Natural killer cell treated with Interleukin-12 subunit alpha and Interleukin-12 subunit beta and Interleukin-15 and Interleukin-18, amount 100 ng/mL, for 72 hours (primary cell): ENCODE measurements at regions not wholly inside any gene's neighbourhood (a gene's known extent, or its start where the extent isn't known, plus 50 kb on each side); places are given as distances from the start of the nearest gene placed in this dataset.

Experiments used
- ATAC-seq, 2 donors: fragments of 150-1000 bp; cut with Tn5 transposase in 1 of 2; sonication (Bioruptor Pico), chemical (Tn5 transposase) in 1 of 2; 2 replicates each; pipeline ENCODE4 v1.10.0; 2021
- DNase-seq: peaks from one replicate; pipeline ENCODE4 v3.0.0; 2022; ENCODE audit warnings: low spot score
- H3K27ac Mint-ChIP-seq, 2 donors: 1 replicate in 1 of 2; 2 replicates in 1 of 2; pipeline ENCODE4 v1.8.0; 2022; ENCODE audit warnings: mixed read lengths in 2 of 2, mild to moderate bottlenecking in 1 of 2, moderate library complexity in 1 of 2
- H3K27me3 Mint-ChIP-seq, 2 donors: 1 replicate in 1 of 2; 2 replicates in 1 of 2; pipeline ENCODE4 v1.8.0; 2022; ENCODE audit warnings: mixed read lengths in 2 of 2
- H3K36me3 Mint-ChIP-seq: one replicate; pipeline ENCODE4 v1.8.0; 2022; ENCODE audit warnings: mixed read lengths
- H3K4me1 Mint-ChIP-seq, 2 donors: 1 replicate in 1 of 2; 2 replicates in 1 of 2; pipeline ENCODE4 v1.8.0; 2022; ENCODE audit warnings: low read depth in 2 of 2, mixed read lengths in 2 of 2, mild to moderate bottlenecking in 1 of 2
- H3K4me3 Mint-ChIP-seq: one replicate; pipeline ENCODE4 v1.8.0; 2022; ENCODE audit warnings: mixed read lengths
- H3K9me3 Mint-ChIP-seq: 2 replicates; pipeline ENCODE4 v1.8.0; 2022; ENCODE audit warnings: mixed read lengths

DNA sequence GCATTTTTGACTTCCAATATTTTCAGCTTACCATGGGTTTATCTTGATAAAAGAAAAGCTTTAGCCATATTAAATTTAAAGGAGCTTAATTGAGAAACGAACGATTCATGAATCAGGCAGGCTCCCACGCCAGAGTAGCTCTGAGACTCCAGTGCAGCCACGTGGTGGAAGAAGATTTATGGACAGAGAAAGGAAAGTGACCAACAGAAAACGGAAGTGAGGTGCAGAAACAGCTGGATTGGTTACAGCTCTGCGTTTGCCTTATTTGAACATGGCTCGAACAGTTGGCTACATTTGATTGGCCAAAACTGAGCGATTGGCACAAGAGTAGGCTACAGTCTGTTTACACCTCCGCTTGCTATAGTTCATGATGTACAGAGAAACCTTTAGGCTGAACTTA, 395.4 kb downstream of the GATA3 start:
- no peak overlapping the region for H3K27ac Mint-ChIP-seq
- no peak for ATAC-seq
- no peak overlapping the region for H3K4me3 Mint-ChIP-seq

DNA sequence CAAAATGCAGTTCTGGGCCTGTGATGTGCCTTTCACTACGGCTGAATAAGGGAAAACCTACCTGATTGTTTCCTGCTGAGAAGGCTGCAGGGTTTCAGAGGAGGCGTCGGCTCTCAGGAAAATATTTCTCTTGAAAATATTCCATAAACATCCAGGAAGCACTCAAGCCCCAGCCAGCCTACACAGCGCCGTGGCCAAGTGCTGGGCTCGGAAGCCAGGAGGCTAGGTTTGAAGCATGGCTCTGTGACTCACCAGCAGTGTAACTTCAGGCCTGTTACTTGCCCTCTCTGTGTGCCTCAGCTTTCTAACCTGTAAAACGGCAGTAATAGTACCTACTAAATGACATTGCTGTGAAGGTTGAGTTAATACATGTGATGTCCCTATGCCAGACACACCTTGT, 399.1 kb downstream of the GATA3 start:
- H3K4me1 Mint-ChIP-seq = peaks cover 5 to 6% of the 10 kb centered on the region in 2 donors
- no peak for ATAC-seq
- H3K36me3 Mint-ChIP-seq = no peaks in the 10 kb centered on the region
- H3K9me3 Mint-ChIP-seq = no peaks in the 10 kb centered on the region
- H3K4me3 Mint-ChIP-seq = no peak overlapping the region
- peaks cover 11 to 30% of the 10 kb centered on the region in 2 donors for H3K27me3 Mint-ChIP-seq
- H3K27ac Mint-ChIP-seq = no peak overlapping the region
- DNase-seq = no peak

More for the DNA sequence above, 395.4 kb downstream of the GATA3 start:
- Mint-ChIP-seq H3K4me1 (peaks cover 5 to 6% of the 10 kb centered on the region in 2 donors), H3K9me3 (no peaks in the 10 kb centered on the region), H3K36me3 (no peaks in the 10 kb centered on the region), H3K27me3 (peaks cover 11 to 21% of the 10 kb centered on the region in 2 donors)
- no peak for DNase-seq

DNA sequence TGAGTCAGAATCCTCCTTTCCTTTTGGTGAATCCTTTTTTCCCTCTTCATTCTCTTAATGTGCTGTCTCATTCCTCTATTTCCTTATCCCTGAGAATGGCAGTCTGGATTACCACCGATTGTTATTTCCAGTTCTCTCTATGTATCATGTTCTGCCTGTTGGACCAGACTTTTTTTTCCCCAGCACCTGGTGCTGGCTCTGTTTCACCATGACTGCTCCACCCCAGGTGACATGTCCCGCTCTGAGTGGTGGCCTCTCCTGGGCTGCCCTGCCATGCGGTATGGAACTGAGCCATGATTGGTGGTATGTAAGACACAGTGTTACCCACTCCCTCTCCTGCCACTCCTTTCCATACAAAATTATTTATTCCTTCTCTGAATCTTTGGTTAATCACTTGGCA, 399.9 kb downstream of the GATA3 start:
- Mint-ChIP-seq H3K36me3 (no peaks in the 10 kb centered on the region), H3K27me3 (peaks cover 11 to 34% of the 10 kb centered on the region in 2 donors), H3K9me3 (no peaks in the 10 kb centered on the region), H3K27ac (peak overlapping the region in 1 of 2 donors; percentile 13), H3K4me3 (no peak overlapping the region), H3K4me1 (peaks cover 5 to 6% of the 10 kb centered on the region in 2 donors)
- DNase-seq (no peak), ATAC-seq (no peak)

DNA sequence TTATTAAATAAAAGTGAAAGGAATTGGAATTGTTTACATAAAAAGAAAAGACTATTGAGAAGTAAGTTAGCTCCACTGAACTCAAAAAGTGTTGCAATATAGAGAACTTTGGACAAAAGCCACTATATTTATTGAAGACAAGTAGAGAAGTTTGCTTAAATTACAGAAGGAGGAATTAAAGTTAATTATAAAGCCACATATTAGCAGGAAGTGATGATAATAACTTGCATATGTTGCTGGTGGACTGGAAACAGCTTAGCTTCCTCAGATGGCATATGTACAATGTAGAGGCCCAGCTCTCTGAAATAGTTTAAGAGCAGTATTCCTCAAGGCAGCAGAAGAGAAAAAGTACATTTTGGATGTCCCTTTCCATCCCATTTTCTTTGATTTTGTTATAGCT, 400.7 kb downstream of the GATA3 start:
- Mint-ChIP-seq H3K9me3 (no peaks in the 10 kb centered on the region), H3K27me3 (peaks cover 11 to 34% of the 10 kb centered on the region in 2 donors), H3K27ac (peak overlapping the region in 1 of 2 donors; percentile 13), H3K4me1 (peaks cover 5 to 6% of the 10 kb centered on the region in 2 donors), H3K36me3 (no peaks in the 10 kb centered on the region), H3K4me3 (no peak overlapping the region)
- ATAC-seq (no peak), DNase-seq (no peak)

DNA sequence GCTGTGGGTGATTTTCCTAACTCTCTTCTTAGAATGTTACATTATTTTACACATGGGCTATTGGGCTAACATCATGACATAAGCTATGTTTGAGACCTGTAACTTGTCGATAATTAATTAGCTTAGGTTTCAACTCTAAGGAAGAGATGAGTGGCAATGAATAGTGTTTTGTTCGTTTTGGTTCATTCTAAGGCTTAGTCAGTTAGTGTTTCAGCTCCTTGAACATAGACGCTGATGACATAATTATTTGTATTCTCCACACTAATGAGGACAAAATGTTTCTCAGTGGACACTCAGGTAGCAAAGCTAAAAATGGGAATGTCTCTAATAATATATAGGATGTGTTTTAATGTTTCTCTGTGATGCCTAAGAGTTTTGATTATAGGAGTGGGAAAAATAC, 401.9 kb downstream of the GATA3 start:
- Mint-ChIP-seq H3K27me3 (peaks cover 11 to 26% of the 10 kb centered on the region in 2 donors), H3K27ac (no peak overlapping the region), H3K4me1 (peaks cover 5 to 6% of the 10 kb centered on the region in 2 donors), H3K4me3 (no peak overlapping the region), H3K9me3 (no peaks in the 10 kb centered on the region), H3K36me3 (no peaks in the 10 kb centered on the region)
- ATAC-seq = no peak
- DNase-seq = no peak

DNA sequence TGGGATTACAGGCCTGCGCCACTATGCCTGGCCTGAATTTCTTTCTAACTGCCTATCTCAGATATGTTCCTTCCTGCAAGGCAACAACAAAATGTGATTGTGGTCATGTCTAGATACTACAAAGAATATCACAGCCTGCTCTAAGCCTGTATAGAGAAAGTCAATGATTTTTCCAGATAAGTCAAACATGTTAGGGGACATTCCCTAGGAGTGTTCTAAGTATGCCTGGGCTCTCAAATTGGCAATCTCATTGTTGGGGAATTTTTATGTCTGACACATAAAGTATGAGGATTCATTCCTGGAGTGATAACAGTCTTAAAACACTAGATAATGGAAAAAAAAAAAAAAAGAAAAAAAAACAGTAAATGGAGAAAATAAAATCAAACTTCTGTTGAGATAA, 406.1 kb downstream of the GATA3 start:
- no peak overlapping the region for H3K4me3 Mint-ChIP-seq
- no peaks in the 10 kb centered on the region for H3K9me3 Mint-ChIP-seq
- no peak for DNase-seq
- no peaks in the 10 kb centered on the region for H3K36me3 Mint-ChIP-seq
- peaks cover 0 to 23% of the 10 kb centered on the region in 2 donors for H3K27me3 Mint-ChIP-seq
- H3K4me1 Mint-ChIP-seq = no peaks in the 10 kb centered on the region
- no peak overlapping the region for H3K27ac Mint-ChIP-seq
- no peak for ATAC-seq

DNA sequence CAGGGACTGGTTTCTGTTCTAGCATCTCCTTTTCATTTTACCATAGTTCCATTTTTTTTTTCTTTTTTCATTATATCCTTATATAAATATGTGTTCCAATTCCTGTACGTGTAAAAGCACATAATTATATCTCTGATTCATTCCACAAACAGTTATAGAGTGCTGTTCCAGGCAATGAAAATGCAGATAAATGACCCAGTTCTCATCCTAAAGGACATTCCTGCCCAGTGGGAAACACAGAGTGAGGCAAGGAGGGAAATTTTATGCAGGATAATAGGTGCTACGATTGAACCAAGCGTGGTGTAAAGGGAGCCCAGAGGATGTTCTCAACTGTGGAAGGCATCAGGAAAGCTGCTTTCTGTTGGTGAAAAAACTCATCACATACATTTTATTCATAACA, 408.1 kb downstream of the GATA3 start:
- Mint-ChIP-seq H3K4me1 (no peaks in the 10 kb centered on the region), H3K27me3 (peaks cover 7 to 25% of the 10 kb centered on the region in 2 donors), H3K27ac (no peak overlapping the region), H3K36me3 (no peaks in the 10 kb centered on the region), H3K9me3 (no peaks in the 10 kb centered on the region), H3K4me3 (no peak overlapping the region)
- DNase-seq = no peak
- ATAC-seq = no peak

DNA sequence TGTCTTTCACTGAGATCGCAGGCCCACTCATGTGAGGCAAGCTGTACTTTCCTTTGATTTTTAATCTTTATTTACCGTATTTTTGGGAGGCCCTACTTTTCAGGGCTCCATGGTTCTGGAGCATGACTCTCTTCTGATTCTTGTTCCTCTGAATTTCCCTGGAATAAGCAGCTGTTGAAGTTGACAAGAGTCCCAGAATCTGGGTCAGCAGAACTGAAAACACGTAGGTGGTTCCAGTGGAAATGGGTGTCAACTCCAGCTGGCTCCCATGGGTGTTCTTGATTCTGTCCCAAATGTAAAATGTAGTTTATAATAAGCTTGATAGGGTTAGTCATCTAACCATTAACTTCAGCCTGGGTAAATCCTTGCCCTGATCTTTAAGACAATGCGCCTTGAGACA, 409.4 kb downstream of the GATA3 start:
- no peak for ATAC-seq
- H3K4me1 Mint-ChIP-seq = no peaks in the 10 kb centered on the region
- H3K27ac Mint-ChIP-seq = no peak overlapping the region
- no peak for DNase-seq
- no peaks in the 10 kb centered on the region for H3K36me3 Mint-ChIP-seq
- no peaks in the 10 kb centered on the region for H3K9me3 Mint-ChIP-seq
- no peak overlapping the region for H3K4me3 Mint-ChIP-seq
- peaks cover 8 to 19% of the 10 kb centered on the region in 2 donors for H3K27me3 Mint-ChIP-seq

DNA sequence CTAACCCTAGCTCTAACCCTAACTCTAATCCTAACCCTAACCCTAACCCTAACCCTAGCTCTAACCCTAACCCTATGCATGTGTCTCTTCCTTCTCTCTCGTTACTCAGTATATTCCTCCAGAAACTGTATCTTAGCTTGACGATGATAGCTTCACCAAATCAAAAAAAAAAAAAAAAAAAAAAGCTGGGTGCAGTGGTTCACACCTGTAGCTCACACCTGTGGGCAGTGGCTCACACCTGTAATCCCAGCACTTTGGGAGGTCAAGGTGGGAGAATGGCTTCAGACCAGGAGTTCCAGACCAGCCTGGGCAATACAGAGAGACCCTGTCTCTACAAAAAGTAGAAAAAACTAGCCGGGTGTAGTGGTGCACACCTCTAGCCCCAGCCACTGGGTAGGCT, 414.0 kb downstream of the GATA3 start:
- Mint-ChIP-seq H3K9me3 (no peaks in the 10 kb centered on the region), H3K27ac (no peak overlapping the region), H3K36me3 (no peaks in the 10 kb centered on the region), H3K4me1 (no peaks in the 10 kb centered on the region), H3K27me3 (peaks cover 8 to 18% of the 10 kb centered on the region in 2 donors), H3K4me3 (no peak overlapping the region)
- ATAC-seq = no peak
- DNase-seq = no peak

DNA sequence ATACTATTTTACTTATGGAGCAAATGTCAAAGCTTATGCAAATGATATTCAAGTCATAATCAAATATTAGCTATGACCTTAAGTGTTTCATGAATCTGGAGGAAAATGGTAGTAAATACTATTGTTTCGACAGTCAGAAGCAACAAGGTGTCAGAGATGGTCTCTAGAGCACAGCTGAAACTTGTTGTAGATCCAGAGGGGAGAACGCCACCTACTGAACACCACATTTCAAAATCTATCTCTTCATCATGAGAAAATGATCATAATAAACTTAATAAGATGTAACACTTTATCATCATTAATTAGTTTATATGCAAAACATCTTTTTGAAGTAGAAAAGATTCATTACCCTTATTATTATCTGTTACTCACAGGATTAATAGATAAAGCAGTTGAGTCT, 418.7 kb downstream of the GATA3 start:
- no peak for ATAC-seq
- Mint-ChIP-seq H3K27ac (no peak overlapping the region), H3K27me3 (peaks cover 19% of the 10 kb centered on the region in 2 donors), H3K9me3 (no peaks in the 10 kb centered on the region), H3K4me1 (no peaks in the 10 kb centered on the region), H3K36me3 (peaks cover 6% of the 10 kb centered on the region), H3K4me3 (no peak overlapping the region)
- DNase-seq = no peak

DNA sequence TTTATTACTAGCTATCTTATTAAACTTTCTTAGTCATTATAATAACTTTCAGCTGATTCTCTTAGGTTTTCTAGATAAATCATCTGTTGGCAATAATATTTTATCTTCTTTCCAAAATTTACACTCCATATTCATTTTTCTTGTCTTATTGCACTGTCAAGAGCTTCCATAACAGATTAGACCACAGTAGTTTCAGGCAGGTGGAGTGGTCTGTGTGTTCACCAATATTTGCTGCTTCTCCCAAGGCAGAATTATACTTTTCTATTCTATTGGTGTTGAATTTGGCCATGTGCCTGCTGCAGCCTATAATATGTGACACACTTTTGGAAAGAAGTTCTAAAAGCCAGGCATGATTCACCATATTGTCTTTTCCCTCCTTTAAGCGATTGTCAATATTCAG, 422.8 kb downstream of the GATA3 start:
- H3K27me3 Mint-ChIP-seq = peaks cover 29 to 41% of the 10 kb centered on the region in 2 donors

DNA sequence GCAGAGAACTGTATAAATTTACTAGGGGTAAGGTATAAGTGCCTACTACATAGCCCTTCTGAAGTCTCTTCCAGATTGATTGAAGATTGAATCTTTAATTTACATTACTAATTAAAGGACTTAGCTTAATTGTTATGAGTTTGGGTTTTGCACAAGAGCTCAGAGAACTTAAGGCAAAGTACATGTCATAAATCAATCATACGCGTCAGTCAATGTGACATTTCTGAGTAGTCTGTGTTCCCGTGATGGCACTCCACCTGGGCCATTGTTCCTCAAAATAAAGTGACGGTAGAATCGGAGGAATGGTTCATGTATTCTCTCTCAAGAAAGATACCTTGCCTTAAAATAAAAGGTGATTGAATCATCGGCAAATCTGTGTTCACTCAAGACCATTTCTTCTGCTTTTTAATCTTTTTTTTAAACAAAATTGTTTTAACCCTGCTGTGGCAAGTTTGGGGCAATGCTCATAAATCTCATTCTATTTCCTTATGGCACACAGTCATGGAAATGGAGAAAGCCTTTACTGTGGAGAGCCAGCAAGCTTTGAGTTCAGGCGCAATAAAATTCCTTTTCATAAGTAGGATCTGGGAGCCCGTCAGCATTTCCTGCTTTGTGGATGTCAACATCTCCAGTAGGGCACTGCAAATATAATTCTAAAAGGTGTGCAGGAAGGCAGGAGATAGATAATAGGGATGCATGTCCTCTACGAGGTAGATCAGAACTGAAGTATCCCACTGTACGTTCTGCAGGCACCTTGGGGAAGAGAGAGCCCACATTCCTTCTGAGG, 427.4 kb downstream of the GATA3 start:
- H3K27me3 Mint-ChIP-seq = peaks cover 30 to 44% of the 10 kb centered on the region in 2 donors
- H3K9me3 Mint-ChIP-seq = no peaks in the 10 kb centered on the region
- H3K27ac Mint-ChIP-seq = no peak overlapping the region
- DNase-seq (no peak), ATAC-seq (no peak)
- H3K4me1 Mint-ChIP-seq = no peaks in the 10 kb centered on the region
- peaks cover 6% of the 10 kb centered on the region for H3K36me3 Mint-ChIP-seq
- no peak overlapping the region for H3K4me3 Mint-ChIP-seq

More for the DNA sequence above, 422.8 kb downstream of the GATA3 start:
- ATAC-seq (no peak), DNase-seq (no peak)
- no peak overlapping the region for H3K27ac Mint-ChIP-seq
- no peaks in the 10 kb centered on the region for H3K4me1 Mint-ChIP-seq
- no peak overlapping the region for H3K4me3 Mint-ChIP-seq
- H3K36me3 Mint-ChIP-seq = peaks cover 6% of the 10 kb centered on the region
- H3K9me3 Mint-ChIP-seq = no peaks in the 10 kb centered on the region

DNA sequence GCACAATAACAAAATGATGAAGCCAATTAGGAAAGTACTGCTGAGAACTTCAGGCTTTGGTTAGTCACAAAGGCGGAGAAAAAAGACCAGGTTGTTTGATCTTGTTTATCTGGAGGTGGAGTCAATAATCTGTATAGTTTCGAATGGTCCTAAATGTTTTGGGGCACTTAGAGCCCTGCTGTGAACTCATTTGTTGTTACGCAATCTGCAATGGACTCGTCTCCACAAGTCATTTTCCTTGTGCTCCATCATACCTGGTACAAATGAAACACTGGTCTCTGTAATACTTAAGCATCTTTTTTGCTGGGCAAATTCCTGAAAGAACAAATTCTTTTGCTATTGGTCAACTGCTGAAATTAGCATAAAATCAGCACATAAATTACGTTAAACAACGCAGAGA, 430.5 kb downstream of the GATA3 start:
- Mint-ChIP-seq H3K9me3 (no peaks in the 10 kb centered on the region), H3K36me3 (no peaks in the 10 kb centered on the region), H3K4me3 (no peak overlapping the region), H3K27ac (no peak overlapping the region), H3K27me3 (peaks cover 31 to 42% of the 10 kb centered on the region in 2 donors), H3K4me1 (no peaks in the 10 kb centered on the region)
- ATAC-seq (no peak), DNase-seq (no peak)

DNA sequence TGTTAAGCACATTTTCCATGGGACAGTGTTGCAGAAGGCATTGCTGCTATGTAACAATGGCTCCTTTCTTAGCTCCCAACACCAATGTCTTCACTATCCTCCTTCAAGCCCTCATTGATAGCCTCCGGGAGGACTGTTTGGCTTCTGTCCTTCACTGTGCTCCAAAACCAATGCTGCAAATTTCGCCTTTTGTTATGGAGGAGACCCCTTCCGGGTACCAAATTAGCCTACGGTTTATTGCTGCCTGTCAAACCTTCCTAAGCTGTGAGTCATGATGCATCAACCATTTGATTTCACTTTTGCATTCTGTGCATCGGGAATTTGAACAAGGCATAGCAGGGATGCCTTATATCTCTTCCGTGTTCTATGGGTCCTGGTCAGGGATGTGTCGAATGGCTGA, 432.9 kb downstream of the GATA3 start:
- DNase-seq (no peak), ATAC-seq (no peak)
- Mint-ChIP-seq H3K27ac (no peak overlapping the region), H3K9me3 (no peaks in the 10 kb centered on the region), H3K36me3 (no peaks in the 10 kb centered on the region), H3K4me3 (no peak overlapping the region), H3K4me1 (no peaks in the 10 kb centered on the region), H3K27me3 (peaks cover 28 to 32% of the 10 kb centered on the region in 2 donors)

DNA sequence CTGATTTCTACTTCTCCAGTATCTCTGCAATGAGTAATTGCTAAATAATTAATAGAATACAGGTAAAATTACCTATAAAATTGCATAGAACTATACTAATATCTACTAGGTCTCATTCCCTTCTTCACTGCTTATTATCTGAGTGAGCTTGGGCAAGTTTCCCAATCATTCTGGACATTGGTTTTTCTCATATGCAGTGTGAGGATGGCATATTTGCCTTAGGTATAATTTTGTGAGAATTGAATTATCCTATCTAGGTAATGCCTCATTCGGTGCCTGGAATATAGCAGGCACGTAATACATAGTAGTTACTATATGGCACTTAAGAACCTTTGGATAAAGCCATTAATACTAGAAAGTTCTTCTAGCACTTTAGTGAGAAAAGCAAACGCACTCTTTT, 434.7 kb downstream of the GATA3 start:
- H3K36me3 Mint-ChIP-seq = no peaks in the 10 kb centered on the region

More for the DNA sequence above, 434.7 kb downstream of the GATA3 start:
- Mint-ChIP-seq H3K4me1 (no peaks in the 10 kb centered on the region), H3K4me3 (no peak overlapping the region), H3K27me3 (peaks cover 31 to 34% of the 10 kb centered on the region in 2 donors), H3K27ac (no peak overlapping the region), H3K9me3 (no peaks in the 10 kb centered on the region)
- ATAC-seq (no peak), DNase-seq (no peak)
